ENCODE measurements at regions not wholly inside any gene's neighbourhood (a gene's known extent, or its start where the extent isn't known, plus 50 kb on each side); places are given as distances from the start of the nearest gene placed in this dataset.

DNA sequence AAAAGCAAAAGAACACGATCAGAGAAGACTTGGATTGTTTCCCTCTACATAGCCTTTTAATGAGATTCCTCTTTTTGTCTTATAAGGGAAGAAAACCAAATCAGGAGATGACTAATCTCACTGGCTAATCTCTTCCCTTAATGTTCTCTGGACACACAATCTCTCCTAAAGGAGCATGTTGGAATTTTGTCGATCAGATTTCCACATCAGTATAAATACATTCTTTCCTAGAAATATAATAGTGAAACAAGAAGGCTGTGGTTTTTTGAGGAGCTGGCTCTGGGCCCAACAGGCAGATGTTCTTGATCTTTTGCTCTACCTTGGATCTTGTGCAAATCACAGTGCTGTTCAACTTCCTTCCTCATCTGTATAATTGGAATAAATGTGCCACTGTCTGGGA is 94.0 kb downstream of the GTPBP8 start:
- Histone ChIP-seq H3K27me3 (ENCODE audit: low read depth) (no peaks in the 10 kb centered on the region), H3K36me3 (no peaks in the 10 kb centered on the region), H3K27ac (replicated peaks) (no peak overlapping the region), H3K9me3 (replicated peaks) (no peaks in the 10 kb centered on the region), H3K4me3 (no peak overlapping the region), H3K4me1 (no peaks in the 10 kb centered on the region)
- no peak for TF ChIP-seq CTCF (IDR thresholded peaks at IDR 0.05; ENCODE audit: borderline replicate concordance)
- intact Hi-C loops (cut with micrococcal nuclease), result no loop called here
- DNase-seq, result peak; percentile 20

- H3K27me3 ChIP-seq (ENCODE audit: low read depth), result no peaks in the 10 kb centered on the region
- TF ChIP-seq CTCF (IDR thresholded peaks at IDR 0.05; ENCODE audit: borderline replicate concordance), result no peak
- no peaks in the 10 kb centered on the region for H3K36me3 ChIP-seq
- no peaks in the 10 kb centered on the region for H3K4me1 ChIP-seq
- no peak overlapping the region for H3K27ac ChIP-seq (replicated peaks)
- no peak for DNase-seq
- no peaks in the 10 kb centered on the region for H3K9me3 ChIP-seq (replicated peaks)
- H3K4me3 ChIP-seq, result no peak overlapping the region
- intact Hi-C loops (cut with micrococcal nuclease), result no loop called here
These were observed 96.0 kb downstream of the GTPBP8 start for GRCh38 chr3:113086560-113087461.

DNA sequence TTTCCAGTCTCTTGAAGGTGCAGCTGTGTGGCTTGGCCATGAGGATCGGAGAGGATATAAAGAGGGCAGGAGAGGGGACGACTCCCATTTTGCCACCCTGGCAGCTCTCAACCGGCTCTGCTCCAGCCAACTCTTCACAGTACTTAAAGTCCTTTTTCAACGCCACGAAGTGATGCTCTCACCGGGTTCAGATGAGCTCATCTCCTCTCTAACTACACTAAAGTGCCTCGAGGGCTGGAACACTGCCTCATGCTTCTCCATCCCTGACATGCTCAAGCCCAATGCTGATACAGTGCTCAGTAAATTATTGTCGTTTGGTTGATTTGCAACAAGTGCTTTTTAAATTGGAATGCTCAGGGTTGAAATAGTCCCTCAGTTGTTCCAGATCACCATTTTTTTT is 97.8 kb downstream of the GTPBP8 start:
- intact Hi-C loops (cut with micrococcal nuclease), result no loop called here
- Histone ChIP-seq H3K4me1 (no peaks in the 10 kb centered on the region), H3K27me3 (ENCODE audit: low read depth) (no peaks in the 10 kb centered on the region), H3K36me3 (no peaks in the 10 kb centered on the region), H3K9me3 (replicated peaks) (no peaks in the 10 kb centered on the region), H3K27ac (replicated peaks) (no peak overlapping the region), H3K4me3 (no peak overlapping the region)
- no peak for DNase-seq
- TF ChIP-seq CTCF (IDR thresholded peaks at IDR 0.05; ENCODE audit: borderline replicate concordance), result no peak

DNA sequence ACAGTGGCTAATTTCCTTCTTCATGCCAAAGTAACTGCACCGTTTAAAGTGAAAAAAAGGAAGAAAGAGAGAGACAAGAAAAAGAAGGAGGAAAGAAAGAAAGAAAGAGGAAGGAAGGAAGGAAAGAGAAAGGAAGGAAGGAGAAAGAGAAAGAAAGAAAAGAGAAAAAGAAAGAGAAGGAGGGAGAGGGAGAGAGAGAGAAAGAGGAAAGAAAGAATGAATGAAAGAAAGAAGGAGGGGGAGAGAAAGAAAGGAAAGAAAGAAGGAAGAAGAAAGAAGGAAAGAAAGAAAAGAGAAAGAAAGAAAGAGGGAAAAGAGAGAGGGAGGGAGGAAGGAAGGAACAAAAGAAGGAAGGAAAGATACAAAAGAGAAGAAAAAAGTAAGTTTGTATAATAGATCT is 100.6 kb downstream of the GTPBP8 start:
- no peak for TF ChIP-seq CTCF (IDR thresholded peaks at IDR 0.05; ENCODE audit: borderline replicate concordance)
- H3K4me1 ChIP-seq, result no peaks in the 10 kb centered on the region
- H3K27ac ChIP-seq (replicated peaks), result no peak overlapping the region
- no peaks in the 10 kb centered on the region for H3K36me3 ChIP-seq
- no peak for DNase-seq
- H3K27me3 ChIP-seq (ENCODE audit: low read depth), result no peaks in the 10 kb centered on the region
- H3K9me3 ChIP-seq (replicated peaks), result no peaks in the 10 kb centered on the region
- H3K4me3 ChIP-seq, result no peak overlapping the region
- intact Hi-C loops (cut with micrococcal nuclease), result no loop called here

- intact Hi-C loops (cut with micrococcal nuclease), result no loop called here
- no peak overlapping the region for H3K4me3 ChIP-seq
- DNase-seq, result no peak
- no peaks in the 10 kb centered on the region for H3K27me3 ChIP-seq (ENCODE audit: low read depth)
- no peaks in the 10 kb centered on the region for H3K4me1 ChIP-seq
- H3K9me3 ChIP-seq (replicated peaks), result no peaks in the 10 kb centered on the region
- no peak for TF ChIP-seq CTCF (IDR thresholded peaks at IDR 0.05; ENCODE audit: borderline replicate concordance)
- H3K36me3 ChIP-seq, result no peaks in the 10 kb centered on the region
- no peak overlapping the region for H3K27ac ChIP-seq (replicated peaks)
These were observed 102.0 kb downstream of the GTPBP8 start for GRCh38 chr3:113092746-113093145.

All from left ventricle myocardium inferior (tissue), 1 donor.